ENCODE measurements at regions not wholly inside any gene's neighbourhood (a gene's known extent, or its start where the extent isn't known, plus 50 kb on each side); places are given as distances from the start of the nearest gene placed in this dataset.

DNA sequence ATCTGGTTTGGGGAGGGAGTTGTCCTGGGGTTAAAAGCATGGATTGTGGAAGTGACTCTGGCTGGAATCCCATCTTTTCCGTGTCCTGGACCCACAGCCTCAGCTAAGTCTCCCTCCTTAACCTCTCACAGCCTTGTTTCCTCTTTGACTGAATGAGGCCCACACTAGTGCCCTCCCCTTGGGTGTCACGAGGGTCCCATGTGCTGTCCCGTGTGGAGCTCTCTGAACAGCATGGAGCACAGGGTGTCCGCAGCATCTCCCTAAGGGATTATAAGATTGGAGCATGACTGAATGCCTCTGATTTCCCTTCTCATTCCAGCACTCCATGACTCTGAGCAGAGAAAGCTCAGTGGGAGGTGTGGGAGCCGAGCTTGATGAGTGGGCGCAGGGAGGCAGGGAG, 182.5 kb downstream of the TEX29 start:
- no peak overlapping the region for H3K4me3 ChIP-seq
- TF ChIP-seq, protein P1, sequence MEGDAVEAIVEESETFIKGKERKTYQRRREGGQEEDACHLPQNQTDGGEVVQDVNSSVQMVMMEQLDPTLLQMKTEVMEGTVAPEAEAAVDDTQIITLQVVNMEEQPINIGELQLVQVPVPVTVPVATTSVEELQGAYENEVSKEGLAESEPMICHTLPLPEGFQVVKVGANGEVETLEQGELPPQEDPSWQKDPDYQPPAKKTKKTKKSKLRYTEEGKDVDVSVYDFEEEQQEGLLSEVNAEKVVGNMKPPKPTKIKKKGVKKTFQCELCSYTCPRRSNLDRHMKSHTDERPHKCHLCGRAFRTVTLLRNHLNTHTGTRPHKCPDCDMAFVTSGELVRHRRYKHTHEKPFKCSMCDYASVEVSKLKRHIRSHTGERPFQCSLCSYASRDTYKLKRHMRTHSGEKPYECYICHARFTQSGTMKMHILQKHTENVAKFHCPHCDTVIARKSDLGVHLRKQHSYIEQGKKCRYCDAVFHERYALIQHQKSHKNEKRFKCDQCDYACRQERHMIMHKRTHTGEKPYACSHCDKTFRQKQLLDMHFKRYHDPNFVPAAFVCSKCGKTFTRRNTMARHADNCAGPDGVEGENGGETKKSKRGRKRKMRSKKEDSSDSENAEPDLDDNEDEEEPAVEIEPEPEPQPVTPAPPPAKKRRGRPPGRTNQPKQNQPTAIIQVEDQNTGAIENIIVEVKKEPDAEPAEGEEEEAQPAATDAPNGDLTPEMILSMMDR (IDR thresholded peaks at IDR 0.05): no peak
- no peak for ATAC-seq
- no peak for DNase-seq
- no peaks in the 10 kb centered on the region for H3K9me3 ChIP-seq
- H3K36me3 ChIP-seq (ENCODE audit: low read depth): no peaks in the 10 kb centered on the region
- no peaks in the 10 kb centered on the region for H3K4me1 ChIP-seq (ENCODE audit: low read depth)
- intact Hi-C loops (cut with DNase I, micrococcal nuclease): no loop called here

- no peak for DNase-seq
- intact Hi-C loops (cut with DNase I, micrococcal nuclease): no loop called here
- no peak overlapping the region for H3K4me3 ChIP-seq
- no peaks in the 10 kb centered on the region for H3K4me1 ChIP-seq (ENCODE audit: low read depth)
- TF ChIP-seq, protein P1 (IDR thresholded peaks at IDR 0.05): no peak
- no peak for ATAC-seq
- no peaks in the 10 kb centered on the region for H3K36me3 ChIP-seq (ENCODE audit: low read depth)
- no peaks in the 10 kb centered on the region for H3K9me3 ChIP-seq
These were observed 182.9 kb downstream of the TEX29 start for GRCh38 chr13:111503376-111503775.

DNA sequence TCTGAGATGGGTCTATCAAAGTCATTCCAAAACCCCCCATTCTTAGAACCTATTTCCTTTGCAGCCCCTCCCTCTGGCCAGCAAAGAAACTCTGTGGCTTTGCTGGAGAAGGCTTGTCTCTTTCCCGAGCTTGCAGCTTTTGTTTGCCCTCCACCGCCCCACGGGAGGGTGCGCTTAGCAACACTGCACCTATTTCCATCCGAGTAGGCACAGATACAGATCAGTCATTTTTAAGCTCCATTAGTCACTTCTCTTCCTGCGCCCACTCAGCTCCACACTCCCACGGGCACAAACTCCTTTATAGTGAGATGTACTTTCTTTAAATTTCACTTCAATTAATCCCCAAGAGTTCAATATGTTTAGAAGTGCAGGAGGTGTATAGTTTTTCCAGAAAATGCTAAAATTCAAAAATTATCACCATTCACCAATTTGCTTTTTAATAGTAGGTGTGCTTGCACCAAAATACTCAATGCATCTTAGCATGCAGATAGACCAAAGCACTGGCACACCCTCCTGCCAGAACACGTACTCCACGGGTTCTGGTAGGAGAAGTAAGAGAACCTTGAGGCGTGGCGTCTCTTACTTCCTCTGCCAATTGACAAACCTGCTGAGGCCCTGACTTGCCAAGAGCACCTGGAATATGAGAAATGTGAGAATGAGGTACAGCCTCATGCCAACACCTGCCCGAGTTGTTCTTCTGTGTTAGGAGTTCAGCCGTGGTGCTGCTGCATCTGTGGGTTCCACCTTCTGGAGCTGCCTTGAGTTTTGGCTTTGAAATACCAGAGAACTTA, 183.7 kb downstream of the TEX29 start:
- no peak overlapping the region for H3K4me3 ChIP-seq
- ATAC-seq: no peak
- no peak for DNase-seq
- H3K4me1 ChIP-seq (ENCODE audit: low read depth): no peaks in the 10 kb centered on the region
- TF ChIP-seq, protein P1 (IDR thresholded peaks at IDR 0.05): no peak
- no peaks in the 10 kb centered on the region for H3K9me3 ChIP-seq
- no peaks in the 10 kb centered on the region for H3K36me3 ChIP-seq (ENCODE audit: low read depth)
- intact Hi-C loops (cut with DNase I, micrococcal nuclease): no loop called here

GRCh38 chr13:111505175-111505777, 184.8 kb downstream of the TEX29 start:
- DNase-seq (no peak), ATAC-seq (no peak)
- intact Hi-C loops (cut with DNase I, micrococcal nuclease): no loop called here
- no peaks in the 10 kb centered on the region for H3K9me3 ChIP-seq
- TF ChIP-seq, protein P1 (IDR thresholded peaks at IDR 0.05): no peak
- no peak overlapping the region for H3K4me3 ChIP-seq
- no peaks in the 10 kb centered on the region for H3K36me3 ChIP-seq (ENCODE audit: low read depth)
- no peaks in the 10 kb centered on the region for H3K4me1 ChIP-seq (ENCODE audit: low read depth)

- intact Hi-C loops (cut with DNase I, micrococcal nuclease): no loop called here
- no peaks in the 10 kb centered on the region for H3K36me3 ChIP-seq (ENCODE audit: low read depth)
- DNase-seq: peak in 1 of 3 donors; percentile 19
These were observed 185.7 kb downstream of the TEX29 start for GRCh38 chr13:111506125-111506524.

More at GRCh38 chr13:111506125-111506524, 185.7 kb downstream of the TEX29 start:
- TF ChIP-seq, protein P1 (IDR thresholded peaks at IDR 0.05): no peak
- no peaks in the 10 kb centered on the region for H3K4me1 ChIP-seq (ENCODE audit: low read depth)
- H3K9me3 ChIP-seq: no peaks in the 10 kb centered on the region
- ATAC-seq: no peak
- no peak overlapping the region for H3K4me3 ChIP-seq

Measured in mucosa of descending colon (tissue), 3 donors.